WTC11 (cell line): ENCODE measurements at regions not wholly inside any gene's neighbourhood (a gene's known extent, or its start where the extent isn't known, plus 50 kb on each side); places are given as distances from the start of the nearest gene placed in this dataset.

ENCODE experiments used
- ATAC-seq: fragments of 200-7000 bp; cut with Tn5 transposase; 2 replicates; pipeline ENCODE4 v1.10.0; 2021; ENCODE audit warnings: mild to moderate bottlenecking, moderate library complexity
- CTCF ChIA-PET: fragments of 300-600 bp; sonication (Branson Sonifier 250); formaldehyde crosslinking; loops from one replicate; lab custom pipeline; 2021; ENCODE audit warnings: antibody characterized with exemption; lab: Charles Lee
- POLR2A ChIA-PET: fragments of 350-600 bp; sonication (Branson Sonifier 250); formaldehyde crosslinking; loops from one replicate; lab custom pipeline; 2021; ENCODE audit warnings: antibody characterized with exemption; lab: Charles Lee
- DNase-seq: peaks from one replicate; pipeline ENCODE4 v3.0.0; 2021; ENCODE audit warnings: low spot score
- H3K27ac Mint-ChIP-seq: 2 replicates; pipeline ENCODE4 v1.8.0; 2021; ENCODE audit warnings: mixed read lengths
- H3K27me3 Mint-ChIP-seq: 2 replicates; pipeline ENCODE4 v1.8.0; 2021; ENCODE audit warnings: low read depth, mild to moderate bottlenecking, moderate library complexity, mixed read lengths
- H3K36me3 Mint-ChIP-seq: 2 replicates; pipeline ENCODE4 v1.8.0; 2021; ENCODE audit warnings: mixed read lengths
- H3K4me1 Mint-ChIP-seq: 2 replicates; pipeline ENCODE4 v1.8.0; 2022; ENCODE audit warnings: mixed read lengths
- H3K4me3 Mint-ChIP-seq: 2 replicates; pipeline ENCODE4 v1.8.0; 2021; ENCODE audit warnings: mild to moderate bottlenecking, moderate library complexity, mixed read lengths
- H3K9me3 Mint-ChIP-seq: 2 replicates; pipeline ENCODE4 v1.8.0; 2021; ENCODE audit warnings: mixed read lengths
- GRHL2 ChIP-seq: fragments of 250-450 bp; sonication (Bioruptor Pico); IDR thresholded peaks from 2 replicates; pipeline ENCODE4 v1.8.0; 2022; ENCODE audit warnings: mild to moderate bottlenecking, moderate library complexity; ENCODE audit not compliant: insufficient replicate concordance, severe bottlenecking
- NR3C1 ChIP-seq: sonication (generic); formaldehyde crosslinking; conservative IDR thresholded peaks from 2 replicates; pipeline ENCODE4 v1.8.1; 2023; ENCODE audit warnings: low read depth, mild to moderate bottlenecking, missing genetic modification reagents
- SP1 ChIP-seq: sonication (generic); formaldehyde crosslinking; conservative IDR thresholded peaks from 2 replicates; pipeline ENCODE4 v1.8.1; 2022; ENCODE audit warnings: missing genetic modification reagents
- TCF7 ChIP-seq: sonication (generic); formaldehyde crosslinking; IDR thresholded peaks from 2 replicates; pipeline ENCODE4 v1.8.0; 2022; ENCODE audit warnings: mild to moderate bottlenecking, low read depth, missing genetic modification reagents, moderate library complexity
- ZNF219 ChIP-seq: sonication (generic); formaldehyde crosslinking; IDR thresholded peaks from 2 replicates; pipeline ENCODE4 v1.8.0; 2023; ENCODE audit warnings: missing genetic modification reagents, mild to moderate bottlenecking, borderline replicate concordance
- ZNF416 ChIP-seq: fragments of 250-450 bp; sonication (Bioruptor Pico); IDR thresholded peaks from 2 replicates; pipeline ENCODE4 v1.9.0; 2021; ENCODE audit warnings: mild to moderate bottlenecking, inconsistent platforms
- TF ChIP-seq, protein P1 (sequence below): fragments of 250-450 bp; sonication (Bioruptor Pico); IDR thresholded peaks from 2 replicates; pipeline ENCODE4 v1.9.0; 2021; ENCODE audit warnings: mild to moderate bottlenecking, borderline replicate concordance
- TF ChIP-seq, protein P2 (sequence below): fragments of 250-450 bp; sonication (Bioruptor Pico); IDR thresholded peaks from 2 replicates; pipeline ENCODE4 v1.9.0; 2021; ENCODE audit warnings: mild to moderate bottlenecking
- TF ChIP-seq, protein P3 (sequence below): fragments of 250-450 bp; sonication (Bioruptor Pico); IDR thresholded peaks from 2 replicates; pipeline ENCODE4 v1.9.0; 2021; ENCODE audit warnings: mild to moderate bottlenecking
- TF ChIP-seq, protein P4 (sequence below): sonication (generic); formaldehyde crosslinking; conservative IDR thresholded peaks from 2 replicates; pipeline ENCODE4 v1.8.1; 2023; ENCODE audit warnings: mild to moderate bottlenecking, low read depth, missing genetic modification reagents, moderate library complexity

DNA sequence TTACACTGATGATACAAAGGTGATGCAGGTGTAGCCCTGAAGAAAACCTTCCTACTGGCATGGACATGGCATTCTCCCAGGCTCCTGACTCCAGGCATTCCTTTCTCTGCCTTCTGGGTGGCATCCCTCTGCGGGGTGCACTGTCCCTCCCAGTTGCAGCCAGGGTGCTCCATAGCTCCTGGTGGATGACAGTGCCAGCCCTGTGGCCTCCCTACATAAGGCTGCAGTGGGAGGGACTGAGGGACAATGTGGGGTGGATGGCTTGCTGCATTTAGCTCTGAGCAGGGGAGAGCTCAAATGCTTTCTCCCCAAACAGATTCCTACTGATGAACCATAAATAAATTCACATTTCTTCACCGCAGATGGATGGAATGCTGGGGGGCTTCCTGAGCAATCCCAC is 97.0 kb upstream of the GJB5 start (continued):
- TF ChIP-seq, protein P1, sequence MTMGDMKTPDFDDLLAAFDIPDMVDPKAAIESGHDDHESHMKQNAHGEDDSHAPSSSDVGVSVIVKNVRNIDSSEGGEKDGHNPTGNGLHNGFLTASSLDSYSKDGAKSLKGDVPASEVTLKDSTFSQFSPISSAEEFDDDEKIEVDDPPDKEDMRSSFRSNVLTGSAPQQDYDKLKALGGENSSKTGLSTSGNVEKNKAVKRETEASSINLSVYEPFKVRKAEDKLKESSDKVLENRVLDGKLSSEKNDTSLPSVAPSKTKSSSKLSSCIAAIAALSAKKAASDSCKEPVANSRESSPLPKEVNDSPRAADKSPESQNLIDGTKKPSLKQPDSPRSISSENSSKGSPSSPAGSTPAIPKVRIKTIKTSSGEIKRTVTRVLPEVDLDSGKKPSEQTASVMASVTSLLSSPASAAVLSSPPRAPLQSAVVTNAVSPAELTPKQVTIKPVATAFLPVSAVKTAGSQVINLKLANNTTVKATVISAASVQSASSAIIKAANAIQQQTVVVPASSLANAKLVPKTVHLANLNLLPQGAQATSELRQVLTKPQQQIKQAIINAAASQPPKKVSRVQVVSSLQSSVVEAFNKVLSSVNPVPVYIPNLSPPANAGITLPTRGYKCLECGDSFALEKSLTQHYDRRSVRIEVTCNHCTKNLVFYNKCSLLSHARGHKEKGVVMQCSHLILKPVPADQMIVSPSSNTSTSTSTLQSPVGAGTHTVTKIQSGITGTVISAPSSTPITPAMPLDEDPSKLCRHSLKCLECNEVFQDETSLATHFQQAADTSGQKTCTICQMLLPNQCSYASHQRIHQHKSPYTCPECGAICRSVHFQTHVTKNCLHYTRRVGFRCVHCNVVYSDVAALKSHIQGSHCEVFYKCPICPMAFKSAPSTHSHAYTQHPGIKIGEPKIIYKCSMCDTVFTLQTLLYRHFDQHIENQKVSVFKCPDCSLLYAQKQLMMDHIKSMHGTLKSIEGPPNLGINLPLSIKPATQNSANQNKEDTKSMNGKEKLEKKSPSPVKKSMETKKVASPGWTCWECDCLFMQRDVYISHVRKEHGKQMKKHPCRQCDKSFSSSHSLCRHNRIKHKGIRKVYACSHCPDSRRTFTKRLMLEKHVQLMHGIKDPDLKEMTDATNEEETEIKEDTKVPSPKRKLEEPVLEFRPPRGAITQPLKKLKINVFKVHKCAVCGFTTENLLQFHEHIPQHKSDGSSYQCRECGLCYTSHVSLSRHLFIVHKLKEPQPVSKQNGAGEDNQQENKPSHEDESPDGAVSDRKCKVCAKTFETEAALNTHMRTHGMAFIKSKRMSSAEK (CRISPR knock-in tag): no peak
- TF ChIP-seq ZNF416: no peak

DNA sequence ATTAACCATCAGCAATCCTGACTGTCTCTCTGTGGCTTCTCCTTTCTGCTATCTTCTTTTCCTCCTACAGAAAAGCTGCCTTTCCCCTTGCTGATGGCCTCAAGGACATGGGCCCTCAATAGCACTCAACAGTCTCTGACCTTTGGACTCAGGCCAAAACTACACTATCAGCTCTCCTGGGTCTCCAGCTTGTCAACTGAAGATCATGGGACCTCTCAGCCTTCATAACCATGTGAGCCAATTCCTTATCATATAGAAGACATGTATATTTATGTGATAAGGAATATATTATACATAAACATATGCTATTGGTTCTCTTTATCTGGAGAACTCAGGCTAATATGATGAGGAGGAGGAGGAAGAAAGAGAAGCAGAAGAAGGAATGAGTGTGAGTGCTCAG is 91.8 kb upstream of the GJB5 start:
- CTCF ChIA-PET: interaction anchor here (0.9 kb wide), 1 partner anchor 80 kb away, joined by 3 read pairs; no protein-coding TSS in a partner anchor
- Mint-ChIP-seq H3K4me1 (no peaks in the 10 kb centered on the region), H3K9me3 (peaks cover 2% of the 10 kb centered on the region), H3K27me3 (no peaks in the 10 kb centered on the region; the same call in 1 of the 2 replicates), H3K27ac (no peak overlapping the region), H3K4me3 (no peak overlapping the region), H3K36me3 (no peaks in the 10 kb centered on the region)
- POLR2A ChIA-PET: no interaction called here
- TF ChIP-seq ZNF219 (CRISPR knock-in tag): no peak
- TF ChIP-seq, protein P2, sequence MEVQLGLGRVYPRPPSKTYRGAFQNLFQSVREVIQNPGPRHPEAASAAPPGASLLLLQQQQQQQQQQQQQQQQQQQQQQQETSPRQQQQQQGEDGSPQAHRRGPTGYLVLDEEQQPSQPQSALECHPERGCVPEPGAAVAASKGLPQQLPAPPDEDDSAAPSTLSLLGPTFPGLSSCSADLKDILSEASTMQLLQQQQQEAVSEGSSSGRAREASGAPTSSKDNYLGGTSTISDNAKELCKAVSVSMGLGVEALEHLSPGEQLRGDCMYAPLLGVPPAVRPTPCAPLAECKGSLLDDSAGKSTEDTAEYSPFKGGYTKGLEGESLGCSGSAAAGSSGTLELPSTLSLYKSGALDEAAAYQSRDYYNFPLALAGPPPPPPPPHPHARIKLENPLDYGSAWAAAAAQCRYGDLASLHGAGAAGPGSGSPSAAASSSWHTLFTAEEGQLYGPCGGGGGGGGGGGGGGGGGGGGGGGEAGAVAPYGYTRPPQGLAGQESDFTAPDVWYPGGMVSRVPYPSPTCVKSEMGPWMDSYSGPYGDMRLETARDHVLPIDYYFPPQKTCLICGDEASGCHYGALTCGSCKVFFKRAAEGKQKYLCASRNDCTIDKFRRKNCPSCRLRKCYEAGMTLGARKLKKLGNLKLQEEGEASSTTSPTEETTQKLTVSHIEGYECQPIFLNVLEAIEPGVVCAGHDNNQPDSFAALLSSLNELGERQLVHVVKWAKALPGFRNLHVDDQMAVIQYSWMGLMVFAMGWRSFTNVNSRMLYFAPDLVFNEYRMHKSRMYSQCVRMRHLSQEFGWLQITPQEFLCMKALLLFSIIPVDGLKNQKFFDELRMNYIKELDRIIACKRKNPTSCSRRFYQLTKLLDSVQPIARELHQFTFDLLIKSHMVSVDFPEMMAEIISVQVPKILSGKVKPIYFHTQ: no peak
- TF ChIP-seq GRHL2 (CRISPR knock-in tag): no peak
- DNase-seq (no peak), ATAC-seq (no peak)

DNA sequence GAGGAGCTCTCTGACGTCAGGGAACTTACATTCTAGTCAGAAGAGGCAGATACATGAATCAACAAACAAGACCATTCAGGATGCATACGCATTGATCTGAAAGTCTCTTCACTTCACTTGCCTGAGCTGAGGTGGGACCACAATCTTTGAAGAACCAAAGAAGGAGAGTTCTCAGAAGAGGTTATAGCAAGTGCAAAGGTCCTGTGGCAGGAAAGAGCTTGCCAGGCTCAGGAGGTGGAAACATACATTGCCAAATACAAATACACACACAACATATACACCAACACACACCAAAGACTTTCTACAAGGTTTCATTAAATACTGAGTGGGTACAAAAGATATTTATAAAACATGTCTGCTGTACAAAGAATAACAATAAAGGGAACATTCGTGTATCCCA is 86.8 kb upstream of the GJB5 start:
- no peak overlapping the region for H3K27ac Mint-ChIP-seq
- ChIA-PET CTCF (no interaction called here), POLR2A (no interaction called here)
- no peaks in the 10 kb centered on the region; the same call in 1 of the 2 replicates for H3K27me3 Mint-ChIP-seq
- ATAC-seq: no peak
- peaks cover 8% of the 10 kb centered on the region; the same call in 1 of the 2 replicates for H3K36me3 Mint-ChIP-seq
- no peaks in the 10 kb centered on the region for H3K4me1 Mint-ChIP-seq
- no peak for DNase-seq
- H3K4me3 Mint-ChIP-seq: no peak overlapping the region
- peaks cover 38% of the 10 kb centered on the region for H3K9me3 Mint-ChIP-seq
- no peak for TF ChIP-seq SP1 (CRISPR knock-in tag)
- no peak for TF ChIP-seq GRHL2 (CRISPR knock-in tag)
- TF ChIP-seq, protein P3, sequence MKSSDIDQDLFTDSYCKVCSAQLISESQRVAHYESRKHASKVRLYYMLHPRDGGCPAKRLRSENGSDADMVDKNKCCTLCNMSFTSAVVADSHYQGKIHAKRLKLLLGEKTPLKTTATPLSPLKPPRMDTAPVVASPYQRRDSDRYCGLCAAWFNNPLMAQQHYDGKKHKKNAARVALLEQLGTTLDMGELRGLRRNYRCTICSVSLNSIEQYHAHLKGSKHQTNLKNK (CRISPR knock-in tag): no peak
- TF ChIP-seq NR3C1 (CRISPR knock-in tag): no peak
- no peak for TF ChIP-seq TCF7 (CRISPR knock-in tag)
- TF ChIP-seq, protein P4, sequence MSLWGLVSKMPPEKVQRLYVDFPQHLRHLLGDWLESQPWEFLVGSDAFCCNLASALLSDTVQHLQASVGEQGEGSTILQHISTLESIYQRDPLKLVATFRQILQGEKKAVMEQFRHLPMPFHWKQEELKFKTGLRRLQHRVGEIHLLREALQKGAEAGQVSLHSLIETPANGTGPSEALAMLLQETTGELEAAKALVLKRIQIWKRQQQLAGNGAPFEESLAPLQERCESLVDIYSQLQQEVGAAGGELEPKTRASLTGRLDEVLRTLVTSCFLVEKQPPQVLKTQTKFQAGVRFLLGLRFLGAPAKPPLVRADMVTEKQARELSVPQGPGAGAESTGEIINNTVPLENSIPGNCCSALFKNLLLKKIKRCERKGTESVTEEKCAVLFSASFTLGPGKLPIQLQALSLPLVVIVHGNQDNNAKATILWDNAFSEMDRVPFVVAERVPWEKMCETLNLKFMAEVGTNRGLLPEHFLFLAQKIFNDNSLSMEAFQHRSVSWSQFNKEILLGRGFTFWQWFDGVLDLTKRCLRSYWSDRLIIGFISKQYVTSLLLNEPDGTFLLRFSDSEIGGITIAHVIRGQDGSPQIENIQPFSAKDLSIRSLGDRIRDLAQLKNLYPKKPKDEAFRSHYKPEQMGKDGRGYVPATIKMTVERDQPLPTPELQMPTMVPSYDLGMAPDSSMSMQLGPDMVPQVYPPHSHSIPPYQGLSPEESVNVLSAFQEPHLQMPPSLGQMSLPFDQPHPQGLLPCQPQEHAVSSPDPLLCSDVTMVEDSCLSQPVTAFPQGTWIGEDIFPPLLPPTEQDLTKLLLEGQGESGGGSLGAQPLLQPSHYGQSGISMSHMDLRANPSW (CRISPR knock-in tag): no peak
- TF ChIP-seq, all 79 proteins: peak for 0
